ENCODE measurements at regions not wholly inside any gene's neighbourhood (a gene's known extent, or its start where the extent isn't known, plus 50 kb on each side); places are given as distances from the start of the nearest gene placed in this dataset.
"Not testable (repeated sequence)": the region's sequence is repeated elsewhere in the genome, so short reads cannot be mapped to it uniquely, and the experiment has no call there.

GRCh38 chr9:81335879-81336421, 353.4 kb downstream of the TLE1 start:
- no peak for DNase-seq

DNA sequence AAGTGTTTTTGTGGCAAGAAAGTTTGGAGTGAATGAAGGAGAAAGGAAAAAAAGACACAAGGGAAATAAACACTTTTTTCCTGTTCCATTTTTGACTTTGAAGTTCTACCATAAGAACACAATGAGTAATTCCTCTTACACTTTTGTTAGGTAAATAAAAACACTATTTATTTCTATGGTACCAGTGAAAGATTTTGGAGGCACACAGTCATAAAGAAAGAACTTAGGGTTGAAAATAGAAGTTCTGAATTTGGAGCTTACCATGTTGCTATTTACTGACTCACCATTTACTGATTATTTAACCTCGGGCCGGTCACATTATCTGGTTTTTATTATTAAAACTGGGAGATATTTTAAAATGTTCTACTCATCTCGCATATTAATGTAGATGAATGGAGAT, 367.8 kb downstream of the TLE1 start:
- no peak for DNase-seq

DNA sequence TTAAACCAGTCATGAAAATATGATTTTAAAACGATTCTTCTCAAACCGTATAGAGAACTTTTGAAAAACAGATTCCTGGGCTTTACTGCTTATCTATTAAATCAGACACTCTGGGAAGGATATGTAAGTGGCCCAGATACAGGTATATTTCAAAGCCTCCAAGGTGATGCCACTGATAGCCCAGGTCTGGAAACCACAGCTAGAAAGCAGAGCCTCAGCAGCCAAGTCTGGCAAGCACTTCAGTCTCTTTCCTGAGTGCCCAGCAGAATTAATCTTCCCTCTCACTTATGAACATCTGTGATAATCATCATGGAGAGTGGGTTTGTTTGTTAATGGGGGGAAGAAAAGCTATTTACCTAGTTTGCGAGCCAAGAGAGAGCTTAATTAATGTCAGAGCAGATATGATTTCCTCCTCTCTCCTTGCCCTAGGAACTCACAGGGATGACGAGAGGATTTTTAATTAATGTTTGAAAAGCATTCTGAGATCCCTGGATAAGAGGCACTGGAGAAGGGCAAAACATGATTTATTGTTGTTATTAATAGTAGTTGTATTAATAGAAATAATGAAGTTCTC, 368.4 kb downstream of the TLE1 start:
- no peak for DNase-seq

DNA sequence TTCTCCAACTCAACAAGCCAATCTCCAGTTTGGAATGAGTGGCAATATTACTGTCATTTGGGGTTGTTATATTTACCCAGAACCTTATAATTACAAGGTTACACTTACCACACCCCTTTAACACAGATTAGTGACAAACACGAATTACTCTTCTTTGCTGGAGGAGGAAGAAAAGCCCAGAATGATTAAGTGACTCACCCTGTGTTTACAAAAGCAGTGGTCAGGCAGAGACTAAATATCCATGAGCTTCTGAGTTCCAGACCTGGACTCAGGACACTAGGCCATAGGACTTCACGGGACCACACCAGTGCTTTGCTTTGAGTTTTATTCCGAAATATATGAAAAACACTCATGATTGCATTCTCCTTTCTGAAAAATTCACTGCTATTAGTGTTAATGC, 370.8 kb downstream of the TLE1 start:
- no peak for DNase-seq

- no peak for DNase-seq
Measured at GRCh38 chr9:81317939-81318338, 371.4 kb downstream of the TLE1 start.

GRCh38 chr9:81317223-81317622, 372.1 kb downstream of the TLE1 start:
- no peak for DNase-seq

DNA sequence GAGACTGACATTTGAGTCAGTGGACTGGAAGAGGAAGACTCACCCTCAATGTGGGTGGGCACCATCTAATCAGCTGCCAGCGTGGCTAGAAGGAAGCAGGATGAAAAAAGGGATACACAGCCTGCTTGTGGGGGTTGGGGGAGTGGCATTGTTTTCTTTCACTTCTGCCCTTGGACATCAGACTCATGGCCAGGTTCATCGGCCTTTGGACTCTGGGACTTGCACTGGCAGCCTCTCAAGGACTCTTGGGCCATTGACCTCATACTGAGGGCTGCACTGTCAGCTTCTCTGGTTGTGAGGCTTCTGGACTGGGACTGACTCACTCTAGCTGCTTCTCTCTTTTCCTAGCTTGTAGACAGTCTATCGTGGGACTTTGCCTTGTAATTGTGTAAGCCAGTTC, 374.9 kb downstream of the TLE1 start:
- DNase-seq = no peak

DNA sequence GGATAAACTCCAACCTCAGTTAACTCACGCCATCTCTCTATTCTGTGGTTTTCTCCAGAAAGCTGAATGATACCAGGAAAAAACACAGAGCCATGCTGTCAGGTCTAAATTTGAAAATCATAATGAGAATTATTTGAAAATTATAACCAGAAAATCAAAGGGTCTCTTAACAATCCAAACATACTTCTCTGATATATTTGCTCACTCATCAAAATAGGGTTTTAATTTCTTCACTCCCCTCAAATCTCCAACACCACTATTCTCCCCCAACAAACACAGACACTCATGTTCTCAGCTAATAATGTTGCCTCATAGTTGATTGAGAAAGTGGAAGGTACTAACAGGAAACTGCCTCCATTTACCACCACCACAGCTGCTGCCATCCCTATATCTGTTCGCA, 375.5 kb downstream of the TLE1 start:
- DNase-seq = no peak

GRCh38 chr9:81312346-81312745, 377.0 kb downstream of the TLE1 start:
- no peak for DNase-seq

DNA sequence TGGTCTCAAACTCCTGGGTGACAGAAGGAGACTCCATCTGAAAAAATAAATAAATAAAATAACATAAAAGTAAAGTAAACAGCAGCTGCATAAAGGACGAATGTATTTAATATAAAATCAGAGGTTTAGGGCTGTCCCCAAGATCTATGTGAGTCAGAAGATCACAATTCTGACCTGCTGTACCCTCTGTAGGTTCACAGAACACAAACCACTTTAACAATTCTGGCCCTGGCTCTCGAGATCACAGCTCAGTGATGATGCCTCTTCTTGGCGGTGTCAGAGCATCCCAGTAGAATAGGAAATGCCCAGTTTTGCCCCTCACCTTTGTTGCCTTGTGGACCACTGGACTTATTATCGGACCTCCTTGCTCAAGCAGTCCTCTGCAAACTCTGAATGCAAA, 380.9 kb downstream of the TLE1 start:
- DNase-seq = no peak

DNA sequence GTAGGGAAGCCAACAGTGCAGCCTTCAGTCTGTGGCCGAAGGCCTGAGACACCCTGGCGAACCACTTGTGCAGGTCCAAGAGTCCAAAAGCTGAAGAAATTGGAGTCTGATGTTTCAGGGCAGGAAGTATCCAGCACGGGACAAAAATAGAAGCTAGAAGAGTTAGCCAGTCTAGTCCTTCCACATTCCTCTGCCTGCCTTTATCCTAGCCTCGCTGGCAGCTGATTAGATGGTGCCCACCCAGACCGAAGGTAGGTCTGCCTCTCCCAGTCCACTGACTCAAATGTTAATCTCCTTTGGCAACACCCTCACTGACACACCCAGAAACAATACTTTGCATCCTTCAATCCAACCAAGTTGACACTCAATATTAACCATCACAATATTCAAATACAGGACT, 381.6 kb downstream of the TLE1 start:
- not testable (repeated sequence) for DNase-seq

DNA sequence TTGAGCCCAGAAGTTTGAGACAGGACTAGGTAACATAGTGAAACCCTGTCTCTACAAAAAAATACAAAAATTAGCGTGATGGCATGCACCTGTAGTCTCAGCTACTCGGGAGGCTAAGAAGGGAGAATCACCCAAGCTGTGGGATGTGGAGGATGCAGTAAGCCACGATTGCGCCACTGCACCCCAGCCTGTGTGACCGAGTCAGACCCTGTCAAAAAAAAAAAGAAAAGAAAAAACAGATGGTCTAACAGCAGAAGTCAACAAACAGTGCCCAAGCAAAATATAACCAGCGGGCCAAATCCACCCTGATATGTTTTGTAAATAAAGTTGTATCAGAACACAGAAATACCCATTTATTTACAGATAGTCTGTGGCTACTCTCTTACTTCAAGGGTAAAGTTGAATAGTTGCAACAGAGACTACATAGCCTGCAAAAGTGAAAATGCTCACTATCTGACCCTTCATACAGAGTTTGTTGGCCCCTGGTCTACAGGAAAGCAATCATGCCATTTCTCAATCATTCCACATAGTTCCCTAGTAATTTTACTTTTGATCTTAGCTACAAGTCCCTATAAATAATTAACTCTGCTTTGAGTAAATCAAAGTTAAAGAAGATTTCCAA, 383.7 kb downstream of the TLE1 start:
- no peak for DNase-seq

- DNase-seq = no peak
Measured at GRCh38 chr9:81303658-81304057, 385.7 kb downstream of the TLE1 start.

DNA sequence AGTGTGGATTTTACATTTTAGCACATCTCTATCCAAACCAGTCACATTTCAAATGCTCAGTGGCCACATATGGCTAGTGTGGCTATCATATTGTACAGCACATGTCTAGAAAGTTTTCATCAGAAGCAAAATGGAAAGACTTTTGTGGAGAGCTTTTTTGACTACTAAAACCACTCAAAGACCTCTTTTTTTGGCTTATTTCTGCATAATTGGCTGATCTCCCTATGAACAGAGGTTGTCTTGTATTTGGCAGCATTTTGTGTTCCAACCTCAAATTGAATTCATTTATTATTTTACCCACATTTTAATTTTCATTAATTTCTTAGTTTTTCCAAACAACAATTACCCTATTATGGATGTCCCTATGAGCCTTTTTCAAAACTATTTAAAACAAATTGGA, 395.7 kb downstream of the TLE1 start:
- DNase-seq = no peak

GRCh38 chr9:81292056-81292805, 397.1 kb downstream of the TLE1 start:
- no peak for DNase-seq

GRCh38 chr9:81289622-81290021, 399.7 kb downstream of the TLE1 start:
- DNase-seq = no peak

GRCh38 chr9:81268048-81268447, 421.3 kb downstream of the TLE1 start:
- DNase-seq = no peak

GRCh38 chr9:81266674-81267073, 422.7 kb downstream of the TLE1 start:
- no peak for DNase-seq

DNA sequence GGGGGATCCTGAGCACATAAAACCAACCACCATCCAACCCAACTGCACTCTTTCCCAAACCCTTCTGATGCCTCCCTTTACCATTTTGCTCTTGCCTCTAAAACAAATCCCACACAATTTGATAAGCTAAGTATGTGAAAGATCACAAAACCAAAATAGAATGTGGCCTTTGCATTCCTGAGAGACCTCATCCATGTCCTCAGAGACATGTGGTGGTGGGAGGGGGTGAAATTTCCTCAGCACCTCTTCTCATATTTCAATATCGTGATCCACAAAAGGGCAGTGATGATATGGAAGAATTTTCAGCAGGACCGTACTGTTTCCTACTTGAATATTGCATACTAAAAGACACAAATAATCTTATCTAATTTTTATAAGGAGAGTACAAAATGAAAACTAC, 423.3 kb downstream of the TLE1 start:
- DNase-seq = no peak

DNA sequence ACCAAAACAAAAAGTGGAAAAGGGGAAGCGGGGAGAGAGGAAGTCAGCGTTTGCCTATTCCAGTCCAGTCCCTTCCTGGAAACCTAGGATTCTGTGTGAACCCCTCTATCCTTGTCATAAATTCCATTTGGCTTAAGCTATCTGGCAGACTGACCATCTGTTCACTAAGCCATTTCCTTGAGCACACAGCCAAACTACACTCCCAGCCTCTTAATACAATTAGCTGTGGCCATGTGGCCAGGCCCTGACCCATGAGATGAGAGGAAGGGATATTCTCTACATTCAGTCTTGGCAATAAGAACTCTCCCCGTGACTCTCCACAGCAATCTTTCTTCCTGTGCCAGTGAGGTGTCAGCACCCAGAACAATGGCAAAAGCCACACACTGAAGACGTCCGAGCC, 424.8 kb downstream of the TLE1 start:
- no peak for DNase-seq

DNA sequence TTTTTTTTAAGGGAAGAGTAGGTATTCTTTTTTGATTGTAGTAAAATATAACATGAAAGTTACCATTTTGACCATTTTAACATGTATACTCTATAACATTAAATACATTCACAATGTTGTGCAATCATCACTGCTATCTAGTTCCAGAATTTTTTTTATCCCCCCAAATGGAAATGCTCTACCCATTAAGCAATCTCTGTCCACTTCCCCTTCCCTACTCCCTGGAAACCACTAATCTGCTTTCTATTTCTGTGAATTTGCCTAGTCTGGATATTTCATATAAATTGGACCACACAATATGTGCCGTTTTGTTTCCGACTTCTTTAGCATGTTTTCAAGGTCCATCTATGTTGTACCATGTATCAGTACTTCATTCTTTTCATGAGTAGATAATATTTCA, 429.5 kb downstream of the TLE1 start:
- no peak for DNase-seq

GRCh38 chr9:81256368-81256767, 433.0 kb downstream of the TLE1 start:
- no peak for DNase-seq

- no peak for DNase-seq
Measured at GRCh38 chr9:81250606-81251005, 438.7 kb downstream of the TLE1 start.

GRCh38 chr9:81250041-81250440, 439.3 kb downstream of the TLE1 start:
- no peak for DNase-seq

All from activated effector memory CD4-positive, alpha-beta T cell treated with Interleukin-2 at 50 U/mL for 16 hours (primary cell).